ENCODE measurements at regions not wholly inside any gene's neighbourhood (a gene's known extent, or its start where the extent isn't known, plus 50 kb on each side); places are given as distances from the start of the nearest gene placed in this dataset.
"Not testable (repeated sequence)": the region's sequence is repeated elsewhere in the genome, so short reads cannot be mapped to it uniquely, and the experiment has no call there.

DNA sequence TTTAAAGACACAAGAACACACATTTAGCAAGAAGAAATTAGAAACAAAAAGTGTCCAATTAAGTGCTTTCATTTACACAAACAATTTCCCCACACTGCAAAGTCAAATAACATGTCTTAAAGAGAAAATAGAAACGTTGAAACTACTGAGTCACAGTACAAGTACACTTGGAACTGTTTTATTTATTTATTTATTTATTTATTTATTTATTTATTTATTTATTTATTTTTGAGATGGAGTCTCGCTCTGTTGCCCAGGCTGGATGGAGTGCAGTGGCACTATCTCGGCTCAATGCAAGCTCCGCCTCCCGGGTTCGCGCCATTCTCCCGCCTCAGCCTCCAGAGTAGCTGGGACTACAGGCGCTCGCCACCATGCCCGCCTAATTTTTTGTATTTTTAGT lies 363.9 kb downstream of the MRPS30 start:
- TF ChIP-seq, protein P1, sequence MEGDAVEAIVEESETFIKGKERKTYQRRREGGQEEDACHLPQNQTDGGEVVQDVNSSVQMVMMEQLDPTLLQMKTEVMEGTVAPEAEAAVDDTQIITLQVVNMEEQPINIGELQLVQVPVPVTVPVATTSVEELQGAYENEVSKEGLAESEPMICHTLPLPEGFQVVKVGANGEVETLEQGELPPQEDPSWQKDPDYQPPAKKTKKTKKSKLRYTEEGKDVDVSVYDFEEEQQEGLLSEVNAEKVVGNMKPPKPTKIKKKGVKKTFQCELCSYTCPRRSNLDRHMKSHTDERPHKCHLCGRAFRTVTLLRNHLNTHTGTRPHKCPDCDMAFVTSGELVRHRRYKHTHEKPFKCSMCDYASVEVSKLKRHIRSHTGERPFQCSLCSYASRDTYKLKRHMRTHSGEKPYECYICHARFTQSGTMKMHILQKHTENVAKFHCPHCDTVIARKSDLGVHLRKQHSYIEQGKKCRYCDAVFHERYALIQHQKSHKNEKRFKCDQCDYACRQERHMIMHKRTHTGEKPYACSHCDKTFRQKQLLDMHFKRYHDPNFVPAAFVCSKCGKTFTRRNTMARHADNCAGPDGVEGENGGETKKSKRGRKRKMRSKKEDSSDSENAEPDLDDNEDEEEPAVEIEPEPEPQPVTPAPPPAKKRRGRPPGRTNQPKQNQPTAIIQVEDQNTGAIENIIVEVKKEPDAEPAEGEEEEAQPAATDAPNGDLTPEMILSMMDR (IDR thresholded peaks at IDR 0.05; ENCODE audit: poor library complexity, severe bottlenecking), result not testable (repeated sequence)
- not testable (repeated sequence) for TF ChIP-seq POLR2AphosphoS5 (IDR thresholded peaks at IDR 0.05)
